ENCODE measurements at regions not wholly inside any gene's neighbourhood (a gene's known extent, or its start where the extent isn't known, plus 50 kb on each side); places are given as distances from the start of the nearest gene placed in this dataset.

DNA sequence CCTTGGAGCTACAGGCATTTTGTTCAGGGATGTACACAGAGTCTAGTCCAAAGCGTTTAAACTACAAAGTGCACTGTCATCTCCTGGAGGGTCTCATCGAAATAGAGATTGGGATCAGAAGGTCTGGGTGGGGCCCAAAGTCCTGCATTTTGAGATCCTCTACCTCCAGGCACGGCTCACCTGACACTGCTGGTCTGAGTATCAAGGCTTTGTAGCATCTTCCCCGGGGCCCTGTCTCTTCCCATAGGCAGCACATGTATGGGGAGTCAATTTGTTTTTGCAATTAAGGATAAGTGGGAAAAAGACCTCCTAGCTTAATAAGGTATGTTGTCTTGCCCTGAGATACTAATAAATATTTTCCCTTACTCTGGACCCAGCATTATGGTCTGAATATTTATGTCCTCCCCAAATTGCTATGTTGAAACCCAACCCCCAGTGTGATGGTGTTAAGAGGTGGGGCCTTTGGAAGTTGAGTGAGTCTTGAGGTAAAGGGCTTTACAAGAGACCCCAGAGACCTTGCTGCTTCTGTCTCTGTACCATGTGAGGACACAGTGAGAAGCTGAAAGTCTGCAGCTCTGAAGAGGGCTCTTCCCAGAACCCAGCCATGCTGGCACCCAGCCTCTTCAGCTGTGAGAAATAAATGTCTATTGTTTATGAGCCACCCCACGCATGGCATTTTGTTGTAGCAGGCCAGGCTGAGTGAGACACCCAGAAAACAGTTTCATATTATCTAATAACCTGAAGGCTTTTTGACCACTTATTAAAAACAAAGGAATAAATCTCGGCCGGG is 258.7 kb upstream of the HS6ST1 start:
- no peak for DNase-seq (ENCODE audit: low read depth in 3 of 3)

- no peak for DNase-seq (ENCODE audit: low read depth in 3 of 3)
Observed at GRCh38 chr2:128578406-128579390, 260.0 kb upstream of the HS6ST1 start.

DNA sequence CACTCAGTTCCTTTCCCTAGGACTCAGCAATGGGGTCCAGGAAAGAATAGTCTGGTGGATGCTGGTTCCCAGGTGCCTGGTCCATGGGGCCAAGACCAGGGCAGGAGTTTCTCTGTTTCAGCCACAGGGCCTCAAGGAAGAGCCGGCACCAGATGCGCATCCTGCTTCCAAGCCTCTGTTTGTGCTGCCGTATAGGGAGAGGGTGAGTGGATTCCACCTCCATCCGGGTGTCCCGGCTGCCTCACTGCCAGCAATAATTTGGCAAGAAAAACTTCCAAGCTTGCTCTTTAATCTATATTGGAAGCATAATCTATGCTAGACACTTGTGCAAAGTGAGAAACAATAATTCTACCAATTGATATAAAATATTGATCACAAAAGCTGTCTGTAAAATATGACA is 261.2 kb upstream of the HS6ST1 start:
- DNase-seq (ENCODE audit: low read depth in 3 of 3), result no peak

DNA sequence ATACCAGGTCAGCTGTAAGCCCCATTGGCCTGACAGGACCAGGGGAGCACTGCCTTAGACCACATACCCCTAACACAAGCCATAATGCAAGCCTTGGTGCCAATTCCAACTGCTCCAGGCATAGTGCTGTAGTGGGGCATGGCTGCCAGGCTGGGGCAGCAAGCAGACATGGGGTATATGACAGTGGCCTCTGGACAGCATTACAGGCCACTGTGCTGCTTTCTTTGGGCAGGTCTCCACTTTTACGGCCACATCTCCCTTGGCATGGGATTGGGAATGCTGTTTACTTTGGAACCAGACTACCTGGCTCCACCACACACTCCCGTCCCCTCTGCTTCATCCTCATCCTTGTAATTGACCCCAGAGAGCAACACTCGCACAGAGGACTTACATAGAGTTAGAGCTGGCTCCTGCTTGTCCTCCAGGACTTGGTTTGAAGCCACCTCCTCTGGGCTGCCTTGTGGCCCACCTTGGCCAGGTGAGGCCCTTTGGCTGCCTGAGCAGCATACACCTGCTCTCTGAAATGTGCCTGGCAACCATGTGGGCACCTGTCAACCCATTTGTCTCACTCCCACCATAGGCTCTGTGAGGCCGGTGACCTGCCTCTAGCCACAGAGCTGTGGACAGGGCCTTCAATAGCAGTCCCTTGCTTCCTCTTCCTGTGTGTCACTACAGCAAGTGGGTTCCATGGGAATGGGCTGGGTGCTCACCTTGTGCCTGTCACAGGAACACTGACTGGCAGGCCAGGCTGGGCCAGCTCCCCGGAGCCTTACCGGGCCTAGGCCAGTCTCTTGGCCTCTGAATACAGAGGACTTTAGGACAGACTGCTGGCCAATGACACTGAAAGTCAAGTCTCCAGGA is 262.6 kb upstream of the HS6ST1 start:
- no peak for DNase-seq (ENCODE audit: low read depth in 3 of 3)

- no peak for DNase-seq (ENCODE audit: low read depth in 3 of 3)
Observed at GRCh38 chr2:128581849-128582244, 263.2 kb upstream of the HS6ST1 start.

- no peak for DNase-seq (ENCODE audit: low read depth in 3 of 3)
Observed at GRCh38 chr2:128584296-128584890, 265.7 kb upstream of the HS6ST1 start.

- DNase-seq (ENCODE audit: low read depth in 3 of 3), result no peak
Observed at GRCh38 chr2:128585706-128586105, 267.0 kb upstream of the HS6ST1 start.

- no peak for DNase-seq (ENCODE audit: low read depth in 3 of 3)
Observed at GRCh38 chr2:128589681-128590080, 271.0 kb upstream of the HS6ST1 start.

DNA sequence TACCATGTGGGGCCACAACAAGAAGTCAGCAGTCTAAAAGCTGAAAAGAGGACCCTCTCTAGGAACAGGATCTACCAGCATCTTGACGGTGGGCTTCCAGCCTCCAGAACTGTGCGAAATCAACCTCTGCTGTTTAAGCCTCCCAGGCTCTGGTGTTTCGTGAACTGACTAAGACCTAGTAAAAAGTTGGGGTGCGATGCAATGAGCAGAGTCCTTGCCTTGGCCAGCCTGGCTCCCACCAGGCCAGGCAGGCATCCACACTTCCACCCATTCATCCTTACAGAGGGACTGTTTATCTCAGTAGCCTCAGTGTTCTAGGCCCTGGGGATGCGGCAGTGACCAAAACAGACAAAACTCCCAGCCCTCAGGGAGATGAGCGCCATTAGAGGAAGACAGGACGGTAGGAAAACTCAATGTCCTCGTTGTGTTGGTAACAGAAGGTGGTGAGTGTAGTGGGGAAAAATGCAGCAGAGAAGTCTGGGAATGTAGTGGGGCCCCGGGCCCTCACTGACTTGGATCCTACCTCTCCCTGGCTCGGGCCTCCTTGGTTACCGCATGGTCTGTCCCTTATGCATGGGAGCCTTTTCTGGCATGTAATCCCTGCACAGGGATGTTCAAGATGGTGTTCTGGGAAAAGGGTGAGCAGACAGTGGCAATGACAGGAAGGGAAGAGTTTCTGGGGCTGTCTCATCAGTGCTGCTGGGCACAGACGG is 271.8 kb upstream of the HS6ST1 start:
- DNase-seq (ENCODE audit: low read depth in 3 of 3), result no peak

DNA sequence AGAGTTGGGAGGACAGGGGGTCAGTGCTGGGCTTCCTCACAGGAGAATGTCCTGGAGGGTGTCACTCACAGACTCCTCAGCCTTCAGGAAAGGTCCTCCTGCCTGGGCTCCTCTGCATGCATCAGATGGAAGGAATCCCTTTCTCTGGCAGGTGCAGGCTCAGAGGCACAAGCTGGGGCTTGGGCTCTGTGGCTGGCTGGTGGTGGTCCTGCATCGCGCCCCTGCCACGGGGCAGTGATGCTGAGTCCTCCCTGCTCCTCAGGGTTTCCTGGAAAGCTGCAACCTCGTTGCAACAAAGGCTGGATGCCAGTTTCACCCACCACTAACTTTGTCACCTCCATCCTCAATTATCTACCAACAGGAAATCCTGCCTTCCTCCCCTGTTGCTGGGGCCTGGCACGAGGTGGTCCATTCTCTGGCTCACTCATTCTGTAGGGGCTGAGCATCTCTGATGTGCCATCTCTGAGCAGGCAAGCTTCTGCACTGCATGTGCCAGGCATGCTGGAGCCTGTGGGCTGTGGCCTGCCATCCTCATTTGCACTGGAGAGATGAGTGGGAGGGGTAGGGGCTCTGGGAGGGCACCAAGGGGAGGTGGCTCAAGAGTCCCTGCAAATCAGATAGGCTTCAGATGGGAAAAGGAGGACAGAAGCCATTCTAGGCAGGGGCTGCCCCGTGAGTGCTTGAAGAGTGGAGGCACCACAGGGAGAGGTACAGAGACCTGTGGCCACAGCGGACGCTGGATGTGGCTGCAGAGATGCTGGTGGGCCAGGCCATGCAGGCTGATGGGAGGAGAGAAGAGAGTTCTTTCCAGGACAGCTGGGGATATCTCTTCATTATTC is 272.6 kb upstream of the HS6ST1 start:
- no peak for DNase-seq (ENCODE audit: low read depth in 3 of 3)

DNA sequence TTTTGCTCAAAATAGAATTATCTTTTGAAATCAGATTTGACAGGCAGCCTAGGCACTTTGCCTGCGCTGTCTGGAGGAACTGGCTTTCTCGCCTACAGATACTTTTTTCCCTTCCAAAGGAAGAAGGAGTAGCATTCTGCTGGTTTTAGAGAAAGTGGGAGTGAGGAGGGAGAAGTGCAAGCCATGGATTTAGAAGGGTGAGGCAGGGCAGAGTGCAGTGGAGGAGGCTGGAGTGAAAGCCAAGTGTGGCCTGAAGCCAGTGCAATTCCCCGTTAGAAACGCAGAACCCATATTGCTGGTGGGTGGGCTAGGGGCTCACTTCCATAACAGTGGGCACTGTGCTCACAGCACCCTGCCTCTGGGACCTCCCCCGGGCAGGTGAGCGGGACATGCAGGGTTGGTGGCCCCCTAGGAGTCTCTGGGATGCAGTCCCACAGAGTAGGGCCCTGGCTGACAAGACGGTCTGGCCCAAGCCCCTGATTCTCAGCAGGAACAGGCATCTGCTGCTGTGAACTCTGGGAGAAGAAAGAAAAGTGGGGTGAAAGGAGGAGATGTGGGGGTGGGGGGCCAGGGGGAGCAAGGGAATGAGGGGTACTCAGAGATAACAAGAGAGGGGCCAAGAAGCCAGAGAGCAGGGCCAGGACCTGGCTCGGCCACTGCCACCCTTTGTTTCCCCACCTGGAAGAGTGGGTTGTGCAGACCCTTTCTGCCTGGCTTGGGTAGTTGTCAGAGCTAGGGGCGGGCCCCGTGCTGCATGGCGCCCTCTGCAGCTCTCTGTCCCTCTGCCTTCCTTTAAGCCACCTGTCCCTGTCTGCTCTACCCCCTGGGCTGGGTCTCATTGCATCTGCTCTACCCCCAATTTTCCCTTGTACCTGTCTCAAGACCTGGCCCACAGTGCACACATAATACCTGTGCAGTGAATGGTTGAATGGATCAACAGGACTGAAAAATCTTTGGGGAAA is 273.5 kb upstream of the HS6ST1 start:
- DNase-seq (ENCODE audit: low read depth in 3 of 3), result no peak

DNA sequence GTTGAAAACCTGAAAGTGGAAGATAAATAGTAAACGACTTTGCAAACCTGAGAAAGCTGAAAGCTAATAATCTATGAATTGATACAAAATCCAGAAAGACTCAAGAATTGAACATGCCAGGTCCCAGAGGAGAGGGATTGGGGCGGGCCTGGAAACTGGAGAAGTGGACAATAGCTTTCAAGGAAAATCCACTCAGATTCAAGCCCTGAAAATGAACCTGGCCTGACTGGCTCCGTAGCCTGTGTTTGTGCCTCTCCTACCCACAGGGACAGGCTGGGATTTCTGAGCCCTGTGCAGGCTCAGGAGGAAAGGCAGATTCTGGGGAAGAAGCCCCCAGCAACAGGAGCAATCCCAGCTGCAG is 274.8 kb upstream of the HS6ST1 start:
- DNase-seq (ENCODE audit: low read depth in 3 of 3), result no peak

DNA sequence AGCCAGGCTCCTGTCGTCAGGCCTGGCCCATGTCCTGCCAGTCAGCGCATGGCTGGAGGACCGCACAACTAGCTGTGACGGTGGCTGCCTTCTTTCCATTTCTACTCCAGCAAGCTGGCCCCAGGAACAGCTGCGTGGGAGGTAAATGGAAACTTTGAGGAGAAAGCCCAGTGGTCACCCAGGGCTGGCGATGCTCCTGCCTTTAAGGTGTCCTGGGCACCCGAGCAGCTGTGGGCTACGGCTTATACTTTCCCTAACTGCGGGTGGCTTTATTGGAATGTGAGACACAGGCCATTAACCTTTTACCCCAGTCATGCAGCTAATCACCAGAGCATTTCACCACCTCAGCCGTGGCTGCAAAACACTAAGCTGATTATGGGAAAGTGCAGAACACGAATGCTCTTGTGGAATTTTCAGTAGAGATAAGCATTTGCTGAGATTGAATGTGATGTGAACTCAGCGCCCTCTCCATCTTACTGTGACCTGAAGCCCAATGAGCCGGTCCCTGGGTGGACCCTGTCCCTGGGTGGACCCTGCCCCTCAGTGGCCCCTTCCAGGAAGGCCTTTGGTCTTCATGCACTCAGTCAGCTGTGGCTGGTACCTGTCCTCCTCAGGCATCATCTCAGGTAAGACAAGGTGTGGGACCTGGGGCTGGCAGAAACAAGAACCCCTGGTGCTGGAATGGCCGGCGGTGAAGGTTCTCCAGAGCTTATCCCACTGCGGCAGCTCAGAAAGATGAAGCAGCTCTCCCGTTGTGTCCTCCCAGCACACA is 275.4 kb upstream of the HS6ST1 start:
- no peak for DNase-seq (ENCODE audit: low read depth in 3 of 3)

GRCh38 chr2:128594651-128594910 is 275.9 kb upstream of the HS6ST1 start:
- no peak for DNase-seq (ENCODE audit: low read depth in 3 of 3)

DNA sequence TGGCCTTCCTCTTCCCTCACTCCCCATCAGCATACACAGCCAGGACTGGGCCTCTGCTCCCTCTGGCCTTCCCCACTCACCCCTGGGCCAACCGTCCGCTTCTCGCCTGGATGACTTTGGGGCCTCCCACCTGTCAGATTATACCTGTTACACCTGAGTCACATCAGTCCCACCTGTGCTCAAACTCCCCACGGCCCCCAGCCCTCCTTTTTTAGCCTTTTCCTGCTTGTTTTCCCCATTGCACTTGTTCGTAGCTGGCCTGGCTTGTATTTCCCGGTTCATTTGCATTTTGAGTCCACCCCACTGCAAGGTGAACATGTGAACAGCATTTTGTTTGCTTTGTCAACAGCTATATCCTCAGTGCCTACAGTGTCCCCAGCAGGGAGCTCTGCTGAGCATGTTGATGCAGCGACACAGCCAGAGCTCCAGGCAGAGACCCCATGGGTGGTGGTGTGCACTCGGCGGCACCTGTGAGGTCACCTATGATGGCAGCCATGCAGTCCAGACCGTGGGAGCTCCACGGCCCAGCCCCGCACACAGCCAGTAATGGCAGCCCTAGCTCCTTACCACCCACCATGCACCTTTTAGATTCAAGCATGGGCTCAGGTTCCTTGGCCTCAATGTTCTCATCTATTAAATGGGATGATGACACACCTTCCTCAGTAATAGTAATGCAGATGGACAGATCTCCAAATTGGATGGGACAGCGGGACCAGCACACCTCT is 276.4 kb upstream of the HS6ST1 start:
- no peak for DNase-seq (ENCODE audit: low read depth in 3 of 3)

GRCh38 chr2:128595763-128596395 is 277.2 kb upstream of the HS6ST1 start:
- DNase-seq (ENCODE audit: low read depth in 3 of 3), result no peak
